WTC11 (cell line): ENCODE measurements at regions not wholly inside any gene's neighbourhood (a gene's known extent, or its start where the extent isn't known, plus 50 kb on each side); places are given as distances from the start of the nearest gene placed in this dataset.

Source experiments
- ATAC-seq: fragments of 200-7000 bp; cut with Tn5 transposase; 2 replicates; pipeline ENCODE4 v1.10.0; 2021; ENCODE audit warnings: mild to moderate bottlenecking, moderate library complexity
- CTCF ChIA-PET: fragments of 300-600 bp; sonication (Branson Sonifier 250); formaldehyde crosslinking; loops from one replicate; lab custom pipeline; 2021; ENCODE audit warnings: antibody characterized with exemption; lab: Charles Lee
- POLR2A ChIA-PET: fragments of 350-600 bp; sonication (Branson Sonifier 250); formaldehyde crosslinking; loops from one replicate; lab custom pipeline; 2021; ENCODE audit warnings: antibody characterized with exemption; lab: Charles Lee
- DNase-seq: peaks from one replicate; pipeline ENCODE4 v3.0.0; 2021; ENCODE audit warnings: low spot score
- H3K27ac Mint-ChIP-seq: 2 replicates; pipeline ENCODE4 v1.8.0; 2021; ENCODE audit warnings: mixed read lengths
- H3K27me3 Mint-ChIP-seq: 2 replicates; pipeline ENCODE4 v1.8.0; 2021; ENCODE audit warnings: low read depth, mild to moderate bottlenecking, moderate library complexity, mixed read lengths
- H3K36me3 Mint-ChIP-seq: 2 replicates; pipeline ENCODE4 v1.8.0; 2021; ENCODE audit warnings: mixed read lengths
- H3K4me1 Mint-ChIP-seq: 2 replicates; pipeline ENCODE4 v1.8.0; 2022; ENCODE audit warnings: mixed read lengths
- H3K4me3 Mint-ChIP-seq: 2 replicates; pipeline ENCODE4 v1.8.0; 2021; ENCODE audit warnings: mild to moderate bottlenecking, moderate library complexity, mixed read lengths
- H3K9me3 Mint-ChIP-seq: 2 replicates; pipeline ENCODE4 v1.8.0; 2021; ENCODE audit warnings: mixed read lengths
- CBFB ChIP-seq: sonication (generic); formaldehyde crosslinking; IDR thresholded peaks from 2 replicates; pipeline ENCODE4 v1.8.1; 2022; ENCODE audit warnings: mild to moderate bottlenecking, low read depth, missing genetic modification reagents
- FOXP1 ChIP-seq: sonication (generic); formaldehyde crosslinking; IDR thresholded peaks from 2 replicates; pipeline ENCODE4 v1.8.0; 2022; ENCODE audit warnings: missing genetic modification reagents, mild to moderate bottlenecking, moderate library complexity, borderline replicate concordance
- GRHL2 ChIP-seq: fragments of 250-450 bp; sonication (Bioruptor Pico); IDR thresholded peaks from 2 replicates; pipeline ENCODE4 v1.8.0; 2022; ENCODE audit warnings: mild to moderate bottlenecking, moderate library complexity; ENCODE audit not compliant: insufficient replicate concordance, severe bottlenecking
- GTF2I ChIP-seq: fragments of 250-450 bp; sonication (Bioruptor Pico); conservative IDR thresholded peaks from 2 replicates; pipeline ENCODE4 v1.4.0; 2021; ENCODE audit warnings: mild to moderate bottlenecking
- IRF2 ChIP-seq: sonication (generic); formaldehyde crosslinking; IDR thresholded peaks from 2 replicates; pipeline ENCODE4 v1.8.0; 2022; ENCODE audit warnings: low read depth, missing genetic modification reagents, borderline replicate concordance
- JAZF1 ChIP-seq: fragments of 250-450 bp; sonication (Bioruptor Pico); IDR thresholded peaks from 2 replicates; pipeline ENCODE4 v1.9.0; 2021; ENCODE audit warnings: moderate library complexity, mild to moderate bottlenecking, inconsistent platforms
- NFATC4 ChIP-seq: fragments of 250-450 bp; sonication (Bioruptor Pico); IDR thresholded peaks from 2 replicates; pipeline ENCODE4 v1.9.0; 2021; ENCODE audit warnings: mild to moderate bottlenecking
- NR3C1 ChIP-seq: sonication (generic); formaldehyde crosslinking; conservative IDR thresholded peaks from 2 replicates; pipeline ENCODE4 v1.8.1; 2023; ENCODE audit warnings: low read depth, mild to moderate bottlenecking, missing genetic modification reagents
- SMAD3 ChIP-seq: sonication (generic); formaldehyde crosslinking; IDR thresholded peaks from 2 replicates; pipeline ENCODE4 v1.8.0; 2022; ENCODE audit warnings: missing genetic modification reagents, mild to moderate bottlenecking, borderline replicate concordance
- SMAD4 ChIP-seq: sonication (generic); formaldehyde crosslinking; IDR thresholded peaks from 2 replicates; pipeline ENCODE4 v1.8.0; 2022; ENCODE audit warnings: mild to moderate bottlenecking, missing genetic modification reagents
- SOX15 ChIP-seq: fragments of 250-450 bp; sonication (Bioruptor Pico); IDR thresholded peaks from 2 replicates; pipeline ENCODE4 v1.9.0; 2021; ENCODE audit warnings: mild to moderate bottlenecking
- TEAD1 ChIP-seq: sonication (generic); formaldehyde crosslinking; IDR thresholded peaks from 2 replicates; pipeline ENCODE4 v1.8.0; 2022; ENCODE audit warnings: mild to moderate bottlenecking, missing genetic modification reagents
- TEAD4 ChIP-seq: sonication (generic); formaldehyde crosslinking; IDR thresholded peaks from 2 replicates; pipeline ENCODE4 v1.8.0; 2022; ENCODE audit warnings: mild to moderate bottlenecking, missing genetic modification reagents
- TP53 ChIP-seq: sonication (generic); formaldehyde crosslinking; IDR thresholded peaks from 2 replicates; pipeline ENCODE4 v1.8.1; 2023; ENCODE audit warnings: mild to moderate bottlenecking, missing genetic modification reagents
- ZBTB21 ChIP-seq: sonication (generic); formaldehyde crosslinking; IDR thresholded peaks from 2 replicates; pipeline ENCODE4 v1.8.1; 2023; ENCODE audit warnings: mild to moderate bottlenecking, missing genetic modification reagents, borderline replicate concordance
- ZNF121 ChIP-seq: sonication (generic); formaldehyde crosslinking; IDR thresholded peaks from 2 replicates; pipeline ENCODE4 v1.8.0; 2023; ENCODE audit warnings: missing genetic modification reagents
- ZNF232 ChIP-seq: sonication (generic); formaldehyde crosslinking; IDR thresholded peaks from 2 replicates; pipeline ENCODE4 v1.8.0; 2022; ENCODE audit warnings: mild to moderate bottlenecking, missing genetic modification reagents
- ZNF263 ChIP-seq: sonication (generic); formaldehyde crosslinking; IDR thresholded peaks from 2 replicates; pipeline ENCODE4 v1.8.1; 2022; ENCODE audit warnings: low read depth, mild to moderate bottlenecking, moderate library complexity, missing genetic modification reagents
- TF ChIP-seq, protein P1 (sequence below): sonication (generic); formaldehyde crosslinking; IDR thresholded peaks from 2 replicates; pipeline ENCODE4 v1.8.1; 2023; ENCODE audit warnings: mild to moderate bottlenecking, missing genetic modification reagents
- TF ChIP-seq, protein P2 (sequence below): fragments of 250-450 bp; sonication (Bioruptor Pico); IDR thresholded peaks from 2 replicates; pipeline ENCODE4 v1.9.0; 2021; ENCODE audit warnings: mild to moderate bottlenecking
- TF ChIP-seq, protein P3 (sequence below): sonication (generic); formaldehyde crosslinking; IDR thresholded peaks from 2 replicates; pipeline ENCODE4 v1.8.1; 2023; ENCODE audit warnings: mild to moderate bottlenecking, missing genetic modification reagents, borderline replicate concordance
- TF ChIP-seq, protein P4 (sequence below): sonication (generic); formaldehyde crosslinking; IDR thresholded peaks from 2 replicates; pipeline ENCODE4 v1.8.1; 2022; ENCODE audit warnings: mild to moderate bottlenecking, missing genetic modification reagents, moderate library complexity, borderline replicate concordance

DNA sequence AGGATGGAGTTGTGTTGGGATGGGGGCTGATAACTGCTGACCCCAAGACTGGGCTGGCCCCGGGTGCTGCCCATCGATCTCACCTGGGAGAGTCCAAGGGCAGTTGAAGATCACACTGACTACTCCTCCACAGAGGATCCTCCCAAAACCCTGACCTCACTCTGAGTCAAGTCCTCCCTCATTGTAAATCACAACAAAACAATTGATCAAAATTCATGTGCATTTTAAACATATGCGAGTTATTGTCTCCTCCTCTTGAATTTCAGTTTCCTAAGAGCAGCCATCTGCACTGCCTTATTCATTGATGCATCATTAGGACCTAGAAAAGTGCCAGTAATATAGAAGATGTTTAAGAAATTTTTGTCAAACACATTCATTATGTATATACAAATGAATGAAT lies 273.6 kb downstream of the C1orf94 start:
- H3K9me3 Mint-ChIP-seq, result 0 out of 2 replicates have a peak, but pooled peaks cover 11% of the 10 kb centered on the region
- no peak overlapping the region for H3K4me3 Mint-ChIP-seq
- DNase-seq (no peak), ATAC-seq (no peak)
- no peaks in the 10 kb centered on the region for H3K36me3 Mint-ChIP-seq
- TF ChIP-seq JAZF1 (CRISPR knock-in tag) (no peak), ZNF263 (no peak), ZNF121 (CRISPR knock-in tag) (no peak), TP53 (CRISPR knock-in tag) (no peak), TEAD1 (CRISPR knock-in tag) (no peak), CBFB (no peak), SOX15 (CRISPR knock-in tag) (no peak)
- TF ChIP-seq, protein P1, sequence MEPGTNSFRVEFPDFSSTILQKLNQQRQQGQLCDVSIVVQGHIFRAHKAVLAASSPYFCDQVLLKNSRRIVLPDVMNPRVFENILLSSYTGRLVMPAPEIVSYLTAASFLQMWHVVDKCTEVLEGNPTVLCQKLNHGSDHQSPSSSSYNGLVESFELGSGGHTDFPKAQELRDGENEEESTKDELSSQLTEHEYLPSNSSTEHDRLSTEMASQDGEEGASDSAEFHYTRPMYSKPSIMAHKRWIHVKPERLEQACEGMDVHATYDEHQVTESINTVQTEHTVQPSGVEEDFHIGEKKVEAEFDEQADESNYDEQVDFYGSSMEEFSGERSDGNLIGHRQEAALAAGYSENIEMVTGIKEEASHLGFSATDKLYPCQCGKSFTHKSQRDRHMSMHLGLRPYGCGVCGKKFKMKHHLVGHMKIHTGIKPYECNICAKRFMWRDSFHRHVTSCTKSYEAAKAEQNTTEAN (CRISPR knock-in tag), result no peak
- TF ChIP-seq, protein P2, sequence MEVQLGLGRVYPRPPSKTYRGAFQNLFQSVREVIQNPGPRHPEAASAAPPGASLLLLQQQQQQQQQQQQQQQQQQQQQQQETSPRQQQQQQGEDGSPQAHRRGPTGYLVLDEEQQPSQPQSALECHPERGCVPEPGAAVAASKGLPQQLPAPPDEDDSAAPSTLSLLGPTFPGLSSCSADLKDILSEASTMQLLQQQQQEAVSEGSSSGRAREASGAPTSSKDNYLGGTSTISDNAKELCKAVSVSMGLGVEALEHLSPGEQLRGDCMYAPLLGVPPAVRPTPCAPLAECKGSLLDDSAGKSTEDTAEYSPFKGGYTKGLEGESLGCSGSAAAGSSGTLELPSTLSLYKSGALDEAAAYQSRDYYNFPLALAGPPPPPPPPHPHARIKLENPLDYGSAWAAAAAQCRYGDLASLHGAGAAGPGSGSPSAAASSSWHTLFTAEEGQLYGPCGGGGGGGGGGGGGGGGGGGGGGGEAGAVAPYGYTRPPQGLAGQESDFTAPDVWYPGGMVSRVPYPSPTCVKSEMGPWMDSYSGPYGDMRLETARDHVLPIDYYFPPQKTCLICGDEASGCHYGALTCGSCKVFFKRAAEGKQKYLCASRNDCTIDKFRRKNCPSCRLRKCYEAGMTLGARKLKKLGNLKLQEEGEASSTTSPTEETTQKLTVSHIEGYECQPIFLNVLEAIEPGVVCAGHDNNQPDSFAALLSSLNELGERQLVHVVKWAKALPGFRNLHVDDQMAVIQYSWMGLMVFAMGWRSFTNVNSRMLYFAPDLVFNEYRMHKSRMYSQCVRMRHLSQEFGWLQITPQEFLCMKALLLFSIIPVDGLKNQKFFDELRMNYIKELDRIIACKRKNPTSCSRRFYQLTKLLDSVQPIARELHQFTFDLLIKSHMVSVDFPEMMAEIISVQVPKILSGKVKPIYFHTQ (CRISPR knock-in tag), result no peak
- CTCF ChIA-PET, result interaction anchor here (1.9 kb wide), 1 partner anchor 10 kb away, joined by 8 read pairs; no protein-coding TSS in a partner anchor
- peaks cover 9% of the 10 kb centered on the region for H3K27me3 Mint-ChIP-seq
- H3K4me1 Mint-ChIP-seq, result peaks cover 8% of the 10 kb centered on the region
- no peak overlapping the region for H3K27ac Mint-ChIP-seq
- POLR2A ChIA-PET, result no interaction called here

DNA sequence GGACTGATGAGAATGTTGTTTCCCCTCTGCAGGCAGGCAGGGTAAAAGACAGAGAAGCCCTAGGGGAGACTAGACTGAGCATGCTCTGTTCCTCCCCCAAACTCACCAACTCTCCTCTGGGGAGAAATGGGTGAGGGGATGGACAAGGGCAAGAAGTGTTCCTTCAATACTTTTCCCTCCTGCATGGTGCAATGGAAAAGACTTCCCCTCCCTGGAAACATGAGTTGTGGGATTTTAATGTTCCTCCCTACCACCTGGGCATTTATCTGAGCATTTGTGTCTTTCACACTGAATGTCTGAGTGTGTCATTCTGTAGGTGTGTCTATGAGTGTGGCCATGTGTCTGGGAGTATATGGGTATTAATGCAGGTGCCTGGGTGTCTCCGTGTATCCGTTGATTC lies 275.7 kb downstream of the C1orf94 start:
- Mint-ChIP-seq H3K4me1 (peaks cover 8% of the 10 kb centered on the region), H3K9me3 (no peaks in the 10 kb centered on the region), H3K36me3 (no peaks in the 10 kb centered on the region), H3K27me3 (peaks cover 3% of the 10 kb centered on the region), H3K4me3 (no peak overlapping the region), H3K27ac (no peak overlapping the region)
- ChIA-PET CTCF (no interaction called here), POLR2A (no interaction called here)
- DNase-seq, result no peak
- no peak for ATAC-seq
- TF ChIP-seq, protein P3, sequence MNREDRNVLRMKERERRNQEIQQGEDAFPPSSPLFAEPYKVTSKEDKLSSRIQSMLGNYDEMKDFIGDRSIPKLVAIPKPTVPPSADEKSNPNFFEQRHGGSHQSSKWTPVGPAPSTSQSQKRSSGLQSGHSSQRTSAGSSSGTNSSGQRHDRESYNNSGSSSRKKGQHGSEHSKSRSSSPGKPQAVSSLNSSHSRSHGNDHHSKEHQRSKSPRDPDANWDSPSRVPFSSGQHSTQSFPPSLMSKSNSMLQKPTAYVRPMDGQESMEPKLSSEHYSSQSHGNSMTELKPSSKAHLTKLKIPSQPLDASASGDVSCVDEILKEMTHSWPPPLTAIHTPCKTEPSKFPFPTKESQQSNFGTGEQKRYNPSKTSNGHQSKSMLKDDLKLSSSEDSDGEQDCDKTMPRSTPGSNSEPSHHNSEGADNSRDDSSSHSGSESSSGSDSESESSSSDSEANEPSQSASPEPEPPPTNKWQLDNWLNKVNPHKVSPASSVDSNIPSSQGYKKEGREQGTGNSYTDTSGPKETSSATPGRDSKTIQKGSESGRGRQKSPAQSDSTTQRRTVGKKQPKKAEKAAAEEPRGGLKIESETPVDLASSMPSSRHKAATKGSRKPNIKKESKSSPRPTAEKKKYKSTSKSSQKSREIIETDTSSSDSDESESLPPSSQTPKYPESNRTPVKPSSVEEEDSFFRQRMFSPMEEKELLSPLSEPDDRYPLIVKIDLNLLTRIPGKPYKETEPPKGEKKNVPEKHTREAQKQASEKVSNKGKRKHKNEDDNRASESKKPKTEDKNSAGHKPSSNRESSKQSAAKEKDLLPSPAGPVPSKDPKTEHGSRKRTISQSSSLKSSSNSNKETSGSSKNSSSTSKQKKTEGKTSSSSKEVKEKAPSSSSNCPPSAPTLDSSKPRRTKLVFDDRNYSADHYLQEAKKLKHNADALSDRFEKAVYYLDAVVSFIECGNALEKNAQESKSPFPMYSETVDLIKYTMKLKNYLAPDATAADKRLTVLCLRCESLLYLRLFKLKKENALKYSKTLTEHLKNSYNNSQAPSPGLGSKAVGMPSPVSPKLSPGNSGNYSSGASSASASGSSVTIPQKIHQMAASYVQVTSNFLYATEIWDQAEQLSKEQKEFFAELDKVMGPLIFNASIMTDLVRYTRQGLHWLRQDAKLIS (CRISPR knock-in tag), result no peak
- no peak for TF ChIP-seq IRF2
- no peak for TF ChIP-seq FOXP1 (CRISPR knock-in tag)
- no peak for TF ChIP-seq GRHL2 (CRISPR knock-in tag)
- no peak for TF ChIP-seq SOX15 (CRISPR knock-in tag)
- no peak for TF ChIP-seq SMAD3 (CRISPR knock-in tag)
- TF ChIP-seq ZNF232, result no peak
- no peak for TF ChIP-seq ZBTB21 (CRISPR knock-in tag)
- no peak for TF ChIP-seq GTF2I (CRISPR knock-in tag)
- TF ChIP-seq, protein P4, sequence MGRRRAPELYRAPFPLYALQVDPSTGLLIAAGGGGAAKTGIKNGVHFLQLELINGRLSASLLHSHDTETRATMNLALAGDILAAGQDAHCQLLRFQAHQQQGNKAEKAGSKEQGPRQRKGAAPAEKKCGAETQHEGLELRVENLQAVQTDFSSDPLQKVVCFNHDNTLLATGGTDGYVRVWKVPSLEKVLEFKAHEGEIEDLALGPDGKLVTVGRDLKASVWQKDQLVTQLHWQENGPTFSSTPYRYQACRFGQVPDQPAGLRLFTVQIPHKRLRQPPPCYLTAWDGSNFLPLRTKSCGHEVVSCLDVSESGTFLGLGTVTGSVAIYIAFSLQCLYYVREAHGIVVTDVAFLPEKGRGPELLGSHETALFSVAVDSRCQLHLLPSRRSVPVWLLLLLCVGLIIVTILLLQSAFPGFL (CRISPR knock-in tag), result no peak
- no peak for TF ChIP-seq NR3C1 (CRISPR knock-in tag)
- no peak for TF ChIP-seq SMAD4 (CRISPR knock-in tag)
- no peak for TF ChIP-seq TEAD4
- TF ChIP-seq NFATC4 (CRISPR knock-in tag), result no peak
- TF ChIP-seq, all 79 proteins: peak for 0
